ENCODE measurements at regions not wholly inside any gene's neighbourhood (a gene's known extent, or its start where the extent isn't known, plus 50 kb on each side); places are given as distances from the start of the nearest gene placed in this dataset.
"Not testable (repeated sequence)": the region's sequence is repeated elsewhere in the genome, so short reads cannot be mapped to it uniquely, and the experiment has no call there.

DNA sequence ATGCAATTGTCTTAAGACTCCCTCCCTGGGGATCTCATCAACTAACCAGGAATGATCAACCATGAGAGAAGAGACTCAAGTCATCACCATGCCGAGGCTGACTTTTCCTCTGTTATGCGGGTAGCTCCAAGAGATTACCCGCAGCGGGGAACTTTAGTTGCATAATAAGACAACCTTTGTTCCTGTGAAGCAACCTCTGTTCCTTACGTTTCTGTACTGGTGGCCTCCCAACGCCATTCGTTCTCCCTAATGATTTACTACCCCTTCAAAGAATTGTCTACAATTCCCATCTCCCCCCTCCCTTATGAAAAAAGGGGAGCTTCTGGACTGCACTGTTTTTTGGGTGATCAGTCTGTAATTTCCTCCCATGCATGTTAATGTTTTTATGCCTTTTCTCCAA, 66.1 kb upstream of the LRPPRC start:
- H3K27ac ChIP-seq (replicated peaks in 1 of 4) = no peak overlapping the region
- DNase-seq (ENCODE audit: extremely low spot score) = no peak
- no peaks in the 10 kb centered on the region for H3K36me3 ChIP-seq
- H3K27me3 ChIP-seq = peaks cover 0 to 2% (median 0%) of the 10 kb centered on the region in 4 donors
- WGBS = 91% methylated on average over 7 of the region's 7 CpGs
- TF ChIP-seq EP300 (IDR thresholded peaks at IDR 0.05) (no peak), POLR2AphosphoS5 (IDR thresholded peaks at IDR 0.05) (no peak), POLR2A (IDR thresholded peaks at IDR 0.05; ENCODE audit: low read depth) (no peak)
- TF ChIP-seq, protein P1, sequence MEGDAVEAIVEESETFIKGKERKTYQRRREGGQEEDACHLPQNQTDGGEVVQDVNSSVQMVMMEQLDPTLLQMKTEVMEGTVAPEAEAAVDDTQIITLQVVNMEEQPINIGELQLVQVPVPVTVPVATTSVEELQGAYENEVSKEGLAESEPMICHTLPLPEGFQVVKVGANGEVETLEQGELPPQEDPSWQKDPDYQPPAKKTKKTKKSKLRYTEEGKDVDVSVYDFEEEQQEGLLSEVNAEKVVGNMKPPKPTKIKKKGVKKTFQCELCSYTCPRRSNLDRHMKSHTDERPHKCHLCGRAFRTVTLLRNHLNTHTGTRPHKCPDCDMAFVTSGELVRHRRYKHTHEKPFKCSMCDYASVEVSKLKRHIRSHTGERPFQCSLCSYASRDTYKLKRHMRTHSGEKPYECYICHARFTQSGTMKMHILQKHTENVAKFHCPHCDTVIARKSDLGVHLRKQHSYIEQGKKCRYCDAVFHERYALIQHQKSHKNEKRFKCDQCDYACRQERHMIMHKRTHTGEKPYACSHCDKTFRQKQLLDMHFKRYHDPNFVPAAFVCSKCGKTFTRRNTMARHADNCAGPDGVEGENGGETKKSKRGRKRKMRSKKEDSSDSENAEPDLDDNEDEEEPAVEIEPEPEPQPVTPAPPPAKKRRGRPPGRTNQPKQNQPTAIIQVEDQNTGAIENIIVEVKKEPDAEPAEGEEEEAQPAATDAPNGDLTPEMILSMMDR (IDR thresholded peaks at IDR 0.05) = no peak
- no peak overlapping the region for H3K4me3 ChIP-seq
- no peaks in the 10 kb centered on the region for H3K4me1 ChIP-seq
- H3K9me3 ChIP-seq = no peaks in the 10 kb centered on the region
- intact Hi-C loops (cut with DNase I) = no loop called here

DNA sequence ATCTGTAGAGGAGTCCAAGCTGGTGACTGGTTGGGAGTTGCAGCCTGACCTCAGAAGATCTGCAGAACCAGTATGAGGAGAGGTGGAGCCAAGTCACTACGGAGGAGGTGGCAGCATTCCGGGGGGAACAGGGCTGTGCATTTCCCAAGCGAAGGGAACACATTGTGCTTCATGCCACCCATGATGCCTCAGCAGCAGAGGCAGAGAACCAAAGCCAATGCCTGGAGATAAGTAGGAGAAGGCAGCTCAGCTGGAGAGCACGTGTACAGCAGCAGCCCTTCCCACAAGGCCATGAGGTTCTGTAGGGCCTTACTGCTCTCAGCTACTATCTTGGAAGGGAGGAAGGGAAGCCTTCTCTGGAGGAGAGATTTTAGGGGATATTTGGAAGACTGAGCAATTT, 67.2 kb upstream of the LRPPRC start:
- Histone ChIP-seq H3K27me3 (peaks cover 0 to 6% (median 0%) of the 10 kb centered on the region in 4 donors), H3K4me1 (no peaks in the 10 kb centered on the region), H3K4me3 (no peak overlapping the region), H3K36me3 (no peaks in the 10 kb centered on the region), H3K27ac (replicated peaks in 1 of 4) (no peak overlapping the region), H3K9me3 (no peaks in the 10 kb centered on the region)
- intact Hi-C loops (cut with DNase I) = no loop called here
- 91% methylated on average over 1 of the region's 4 CpGs for WGBS
- no peak for TF ChIP-seq POLR2A (IDR thresholded peaks at IDR 0.05; ENCODE audit: low read depth)
- no peak for TF ChIP-seq EP300 (IDR thresholded peaks at IDR 0.05)
- TF ChIP-seq, protein P1 (IDR thresholded peaks at IDR 0.05) = no peak
- TF ChIP-seq POLR2AphosphoS5 (IDR thresholded peaks at IDR 0.05) = no peak
- no peak for DNase-seq (ENCODE audit: extremely low spot score)

DNA sequence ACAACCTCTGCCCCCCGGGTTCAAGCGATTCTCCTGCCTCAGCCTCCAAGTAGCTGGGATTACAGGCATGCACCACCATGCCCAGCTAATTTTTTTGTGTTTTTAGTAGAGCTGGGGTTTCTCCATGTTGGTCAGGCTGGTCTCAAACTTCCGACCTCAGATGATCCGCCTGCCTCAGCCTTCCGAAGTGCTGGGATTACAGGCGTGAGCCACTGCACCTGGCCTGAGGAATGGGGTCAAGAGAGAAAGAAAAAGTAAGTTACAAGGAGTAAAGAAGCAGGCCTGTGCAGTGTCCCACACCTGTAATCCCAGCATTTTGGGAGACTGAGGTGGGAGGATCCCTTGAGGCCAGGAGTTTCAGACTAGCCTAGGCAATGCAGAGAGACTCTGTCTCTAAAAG, 68.5 kb upstream of the LRPPRC start:
- H3K9me3 ChIP-seq; DNase-seq (ENCODE audit: extremely low spot score); H3K36me3 ChIP-seq; H3K4me3 ChIP-seq; H3K4me1 ChIP-seq; intact Hi-C loops (cut with DNase I); H3K27ac ChIP-seq (replicated peaks in 1 of 4): not testable (repeated sequence)
- peaks cover 0 to 11% (median 0%) of the 10 kb centered on the region in 4 donors for H3K27me3 ChIP-seq
- WGBS = 90% methylated on average over 6 of the region's 6 CpGs

DNA sequence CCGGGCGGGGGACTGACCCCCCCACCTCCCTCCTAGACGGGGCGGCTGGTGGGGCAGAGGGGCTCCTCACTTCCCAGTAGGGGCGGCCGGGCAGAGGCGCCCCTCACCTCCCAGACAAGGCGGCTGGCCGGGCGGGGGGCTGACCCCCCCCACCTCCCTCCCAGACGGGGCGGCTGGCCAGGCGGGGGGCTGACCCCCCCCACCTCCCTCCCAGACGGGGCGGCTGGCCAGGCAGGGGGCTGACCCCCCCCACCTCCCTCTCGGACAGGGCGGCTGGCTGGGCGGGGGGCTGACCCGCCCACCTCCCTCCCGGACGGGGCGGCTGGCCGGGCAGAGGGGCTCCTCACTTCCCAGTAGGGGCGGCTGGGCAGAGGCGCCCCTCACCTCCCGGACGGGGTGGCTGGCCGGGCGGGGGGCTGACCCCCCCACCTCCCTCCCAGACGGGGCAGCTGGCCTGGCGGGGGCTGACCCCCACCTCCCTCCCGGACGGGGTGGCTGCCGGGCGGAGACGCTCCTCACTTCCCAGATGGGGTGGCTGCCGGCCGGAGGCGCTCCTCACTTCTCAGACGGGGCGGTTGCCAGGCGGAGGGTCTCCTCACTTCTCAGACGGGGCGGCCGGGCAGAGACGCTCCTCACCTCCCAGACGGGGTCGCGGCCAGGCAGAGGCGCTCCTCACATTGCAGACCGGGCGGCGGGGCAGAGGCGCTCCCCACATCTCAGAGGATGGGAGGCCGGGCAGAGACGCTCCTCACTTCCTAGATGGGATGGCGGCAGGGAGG, 71.4 kb upstream of the LRPPRC start:
- WGBS = 100% methylated on average over 5 of the region's 57 CpGs
- H3K27me3 ChIP-seq = peaks cover 0 to 12% (median 0%) of the 10 kb centered on the region in 4 donors
- H3K4me1 ChIP-seq; H3K27ac ChIP-seq (replicated peaks in 1 of 4); intact Hi-C loops (cut with DNase I); H3K4me3 ChIP-seq; H3K36me3 ChIP-seq; H3K9me3 ChIP-seq; DNase-seq (ENCODE audit: extremely low spot score): not testable (repeated sequence)

DNA sequence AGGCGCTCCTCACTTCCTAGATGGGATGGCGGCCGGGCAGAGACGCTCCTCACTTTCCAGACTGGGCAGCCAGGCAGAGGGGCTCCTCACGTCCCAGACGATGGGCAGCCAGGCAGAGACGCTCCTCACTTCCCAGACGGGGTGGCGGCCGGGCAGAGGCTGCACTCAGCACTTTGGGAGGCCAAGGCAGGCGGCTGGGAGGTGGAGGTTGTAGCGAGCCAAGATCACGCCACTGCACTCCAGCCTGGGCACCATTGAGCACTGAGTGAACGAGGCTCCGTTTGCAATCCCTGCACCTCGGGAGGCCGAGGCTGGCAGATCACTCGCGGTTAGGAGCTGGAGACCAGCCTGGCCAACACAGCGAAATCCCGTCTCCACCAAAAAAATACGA, 72.0 kb upstream of the LRPPRC start:
- 96% methylated on average over 19 of the region's 22 CpGs for WGBS
- H3K36me3 ChIP-seq; intact Hi-C loops (cut with DNase I); H3K4me3 ChIP-seq; H3K4me1 ChIP-seq; H3K27ac ChIP-seq (replicated peaks in 1 of 4); H3K9me3 ChIP-seq; DNase-seq (ENCODE audit: extremely low spot score): not testable (repeated sequence)
- peaks cover 0 to 16% (median 0%) of the 10 kb centered on the region in 4 donors for H3K27me3 ChIP-seq

DNA sequence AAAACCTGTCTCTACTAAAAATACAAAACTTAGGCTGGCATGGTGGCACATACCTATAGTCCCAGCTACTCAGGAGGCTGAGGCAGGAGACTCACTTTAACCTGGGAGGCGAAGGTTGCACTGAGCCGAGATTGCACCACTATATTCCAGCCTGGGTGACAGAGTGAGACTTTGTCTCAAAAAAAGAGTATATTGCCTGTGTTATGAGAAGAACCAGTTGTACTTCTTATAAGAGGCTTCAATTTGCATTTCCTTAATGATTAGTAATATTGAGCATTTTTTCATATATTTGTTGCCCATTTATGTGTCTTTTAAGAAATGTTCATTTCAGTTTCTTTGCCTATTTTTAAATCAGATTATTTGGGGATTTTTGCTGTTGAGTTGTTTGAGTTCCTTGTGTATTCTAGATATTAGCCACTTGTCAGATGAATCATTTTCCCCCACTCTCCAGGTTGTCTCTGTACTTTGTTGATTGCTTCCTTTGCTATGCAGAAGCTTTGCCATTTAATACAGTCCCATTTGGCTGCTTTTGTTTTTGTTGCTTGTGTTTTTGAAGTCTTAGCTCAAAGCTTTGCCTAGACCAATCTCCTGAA, 75.8 kb upstream of the LRPPRC start:
- WGBS = 100% methylated on average over 2 of the region's 2 CpGs
- Histone ChIP-seq H3K36me3 (no peaks in the 10 kb centered on the region), H3K4me1 (no peaks in the 10 kb centered on the region), H3K4me3 (no peak overlapping the region), H3K9me3 (no peaks in the 10 kb centered on the region), H3K27me3 (peaks cover 0 to 16% (median 0%) of the 10 kb centered on the region in 4 donors), H3K27ac (replicated peaks in 1 of 4) (no peak overlapping the region)
- DNase-seq (ENCODE audit: extremely low spot score) = no peak
- TF ChIP-seq, protein P1 (IDR thresholded peaks at IDR 0.05) = no peak
- TF ChIP-seq POLR2A (IDR thresholded peaks at IDR 0.05; ENCODE audit: low read depth) (no peak), POLR2AphosphoS5 (IDR thresholded peaks at IDR 0.05) (no peak), EP300 (IDR thresholded peaks at IDR 0.05) (no peak)
- intact Hi-C loops (cut with DNase I) = no loop called here

DNA sequence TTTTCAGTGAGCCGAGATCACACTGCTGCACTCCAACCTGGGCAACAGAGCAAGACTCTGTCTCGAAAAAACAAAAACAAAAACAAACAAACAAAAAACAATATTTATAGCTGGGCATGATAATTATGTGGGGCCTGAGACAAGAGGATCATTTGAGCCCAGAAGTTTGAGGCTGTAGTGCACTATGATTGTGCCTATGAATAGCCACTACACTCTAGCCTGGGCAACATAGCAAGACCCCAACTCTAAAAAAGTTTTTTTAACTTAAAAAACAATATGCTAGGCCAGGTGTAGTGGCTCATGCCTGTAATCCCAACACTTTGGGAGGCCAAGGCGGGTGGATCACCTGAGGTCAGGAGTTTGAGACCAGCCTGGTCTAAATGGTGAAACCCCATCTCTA, 77.9 kb upstream of the LRPPRC start:
- H3K27me3 ChIP-seq; H3K9me3 ChIP-seq; H3K4me1 ChIP-seq; H3K4me3 ChIP-seq; H3K36me3 ChIP-seq; intact Hi-C loops (cut with DNase I); DNase-seq (ENCODE audit: extremely low spot score); H3K27ac ChIP-seq (replicated peaks in 1 of 4): not testable (repeated sequence)
- WGBS = 84% methylated on average over 3 of the region's 3 CpGs

DNA sequence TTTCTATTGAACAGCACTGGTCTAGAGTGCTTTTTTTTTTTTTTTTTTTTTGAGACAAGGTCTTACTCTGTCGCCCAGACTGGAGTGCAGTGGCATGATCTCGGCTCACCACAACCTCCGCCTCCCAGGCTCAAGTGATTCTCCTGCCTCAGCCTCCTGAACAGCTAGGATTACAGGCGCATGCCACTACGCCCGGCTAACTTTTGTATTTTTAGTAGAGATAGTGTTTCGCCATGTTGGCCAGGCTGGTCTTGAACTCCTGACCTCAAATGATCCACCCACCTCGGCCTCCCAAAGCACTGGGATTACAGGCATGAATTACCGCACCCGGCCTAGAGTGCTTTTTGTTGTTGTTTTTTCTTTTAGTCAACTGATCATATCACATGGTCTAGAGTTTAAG, 79.0 kb upstream of the LRPPRC start:
- H3K36me3 ChIP-seq; DNase-seq (ENCODE audit: extremely low spot score); H3K9me3 ChIP-seq; H3K27ac ChIP-seq (replicated peaks in 1 of 4); H3K4me3 ChIP-seq; H3K27me3 ChIP-seq; H3K4me1 ChIP-seq; intact Hi-C loops (cut with DNase I): not testable (repeated sequence)
- WGBS = 87% methylated on average over 10 of the region's 10 CpGs

All from esophagus muscularis mucosa (tissue), 4 donors.